ENCODE measurements at regions not wholly inside any gene's neighbourhood (a gene's known extent, or its start where the extent isn't known, plus 50 kb on each side); places are given as distances from the start of the nearest gene placed in this dataset.
"Not testable (repeated sequence)": the region's sequence is repeated elsewhere in the genome, so short reads cannot be mapped to it uniquely, and the experiment has no call there.

GRCh38 chr4:12928751-12929150 lies 555.4 kb downstream of the RAB28 start:
- Histone ChIP-seq H3K4me3 (no peak overlapping the region), H3K27ac (no peak overlapping the region)
- no peak for DNase-seq (ENCODE audit: low spot score)
- TF ChIP-seq, protein P1, sequence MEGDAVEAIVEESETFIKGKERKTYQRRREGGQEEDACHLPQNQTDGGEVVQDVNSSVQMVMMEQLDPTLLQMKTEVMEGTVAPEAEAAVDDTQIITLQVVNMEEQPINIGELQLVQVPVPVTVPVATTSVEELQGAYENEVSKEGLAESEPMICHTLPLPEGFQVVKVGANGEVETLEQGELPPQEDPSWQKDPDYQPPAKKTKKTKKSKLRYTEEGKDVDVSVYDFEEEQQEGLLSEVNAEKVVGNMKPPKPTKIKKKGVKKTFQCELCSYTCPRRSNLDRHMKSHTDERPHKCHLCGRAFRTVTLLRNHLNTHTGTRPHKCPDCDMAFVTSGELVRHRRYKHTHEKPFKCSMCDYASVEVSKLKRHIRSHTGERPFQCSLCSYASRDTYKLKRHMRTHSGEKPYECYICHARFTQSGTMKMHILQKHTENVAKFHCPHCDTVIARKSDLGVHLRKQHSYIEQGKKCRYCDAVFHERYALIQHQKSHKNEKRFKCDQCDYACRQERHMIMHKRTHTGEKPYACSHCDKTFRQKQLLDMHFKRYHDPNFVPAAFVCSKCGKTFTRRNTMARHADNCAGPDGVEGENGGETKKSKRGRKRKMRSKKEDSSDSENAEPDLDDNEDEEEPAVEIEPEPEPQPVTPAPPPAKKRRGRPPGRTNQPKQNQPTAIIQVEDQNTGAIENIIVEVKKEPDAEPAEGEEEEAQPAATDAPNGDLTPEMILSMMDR (IDR thresholded peaks at IDR 0.05) = no peak

DNA sequence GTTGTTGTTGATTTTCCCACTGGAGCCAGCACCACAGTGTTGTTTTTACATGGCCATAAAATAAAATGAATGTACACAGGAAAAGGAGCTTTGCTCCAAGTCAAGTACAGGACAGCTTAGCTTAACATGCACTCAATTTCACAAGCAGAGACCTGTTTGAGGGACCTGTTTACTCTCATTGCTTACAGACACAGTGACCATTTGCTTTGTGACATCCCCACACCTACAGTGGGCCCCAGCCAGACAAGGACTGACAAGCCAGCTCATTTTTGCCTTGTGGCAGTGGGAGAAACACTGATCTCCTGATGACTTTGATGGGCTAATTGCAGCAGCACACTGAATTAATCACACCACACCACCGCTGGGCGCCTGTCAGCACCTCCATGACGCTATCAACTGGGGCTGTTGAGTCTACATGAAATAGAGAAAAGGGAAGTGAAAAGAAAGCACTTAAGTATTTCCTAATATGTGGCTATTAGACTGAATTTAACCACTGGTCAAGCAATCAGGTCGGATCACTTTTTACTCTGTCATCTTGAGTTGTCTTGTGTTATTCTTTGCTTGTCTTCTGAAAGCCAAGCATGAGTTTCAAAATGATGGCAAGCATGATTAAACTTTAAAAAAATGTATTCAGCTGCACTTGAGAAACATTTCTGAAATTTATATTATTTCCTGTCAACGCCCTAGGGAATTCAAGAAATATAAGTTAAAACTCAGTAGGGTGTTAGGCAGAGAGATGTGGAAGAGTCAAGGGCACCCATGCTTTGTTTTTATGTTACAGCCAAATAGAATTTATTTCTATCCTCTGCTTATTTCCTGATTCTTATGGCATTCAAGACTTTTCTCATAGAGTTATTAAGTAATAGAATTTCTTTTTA lies 557.7 kb downstream of the RAB28 start:
- no peak for DNase-seq (ENCODE audit: low spot score)
- no peak overlapping the region for H3K4me3 ChIP-seq
- no peak overlapping the region for H3K27ac ChIP-seq
- TF ChIP-seq, protein P1 (IDR thresholded peaks at IDR 0.05) = no peak

DNA sequence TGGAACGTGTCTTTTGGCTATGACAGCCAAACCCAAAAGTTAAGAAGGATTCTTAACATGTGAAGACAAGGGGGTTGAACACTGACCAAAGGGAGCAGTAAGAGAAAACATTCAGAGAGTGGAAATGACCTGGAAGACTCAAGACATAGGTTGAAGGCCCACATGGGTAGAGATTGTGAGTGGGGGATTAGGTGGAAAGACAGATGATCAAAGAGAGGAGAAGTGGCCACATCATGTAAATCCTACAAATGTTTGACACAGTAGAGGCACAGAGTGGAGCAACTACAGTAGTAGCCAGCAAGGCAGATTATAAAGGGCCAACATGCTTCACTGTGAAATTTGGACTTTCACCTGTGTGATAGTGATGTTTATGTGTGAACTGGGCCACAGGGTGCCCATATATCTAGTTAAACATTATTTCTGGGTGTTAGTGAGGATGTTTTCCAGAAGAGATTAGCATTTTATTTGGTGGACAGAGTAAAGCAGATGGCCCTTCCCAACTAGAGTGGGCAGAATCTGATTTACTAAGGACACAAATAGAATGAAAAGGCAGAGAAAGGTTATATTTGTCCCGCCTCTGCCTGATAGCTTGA lies 559.3 kb downstream of the RAB28 start:
- DNase-seq (ENCODE audit: low spot score) = no peak
- no peak overlapping the region for H3K27ac ChIP-seq
- TF ChIP-seq, protein P1 (IDR thresholded peaks at IDR 0.05) = no peak
- no peak overlapping the region for H3K4me3 ChIP-seq

GRCh38 chr4:12924253-12924652 lies 559.9 kb downstream of the RAB28 start:
- TF ChIP-seq, protein P1 (IDR thresholded peaks at IDR 0.05) = no peak
- Histone ChIP-seq H3K4me3 (no peak overlapping the region), H3K27ac (no peak overlapping the region)
- no peak for DNase-seq (ENCODE audit: low spot score)

- Histone ChIP-seq H3K4me3 (no peak overlapping the region), H3K27ac (no peak overlapping the region)
- no peak for DNase-seq (ENCODE audit: low spot score)
- TF ChIP-seq, protein P1 (IDR thresholded peaks at IDR 0.05) = no peak
These were observed 571.2 kb downstream of the RAB28 start for GRCh38 chr4:12912896-12913418.

- TF ChIP-seq, protein P1 (IDR thresholded peaks at IDR 0.05) = no peak
These were observed 572.3 kb downstream of the RAB28 start for GRCh38 chr4:12911750-12912358.

GRCh38 chr4:12903640-12904039 lies 580.5 kb downstream of the RAB28 start:
- DNase-seq (ENCODE audit: low spot score); H3K4me3 ChIP-seq; H3K27ac ChIP-seq: not testable (repeated sequence)

More at GRCh38 chr4:12911750-12912358, 572.3 kb downstream of the RAB28 start:
- Histone ChIP-seq H3K27ac (no peak overlapping the region), H3K4me3 (no peak overlapping the region)
- no peak for DNase-seq (ENCODE audit: low spot score)
